HG02588 (cell line): ENCODE measurements at regions not wholly inside any gene's neighbourhood (a gene's known extent, or its start where the extent isn't known, plus 50 kb on each side); places are given as distances from the start of the nearest gene placed in this dataset.

Source experiments
- ATAC-seq: cut with Tn5 transposase; IDR thresholded peaks from one replicate; pipeline ENCODE4 v1.9.1; 2021; ENCODE audit warnings: mild to moderate bottlenecking, moderate library complexity; ENCODE audit not compliant: unreplicated experiment

DNA sequence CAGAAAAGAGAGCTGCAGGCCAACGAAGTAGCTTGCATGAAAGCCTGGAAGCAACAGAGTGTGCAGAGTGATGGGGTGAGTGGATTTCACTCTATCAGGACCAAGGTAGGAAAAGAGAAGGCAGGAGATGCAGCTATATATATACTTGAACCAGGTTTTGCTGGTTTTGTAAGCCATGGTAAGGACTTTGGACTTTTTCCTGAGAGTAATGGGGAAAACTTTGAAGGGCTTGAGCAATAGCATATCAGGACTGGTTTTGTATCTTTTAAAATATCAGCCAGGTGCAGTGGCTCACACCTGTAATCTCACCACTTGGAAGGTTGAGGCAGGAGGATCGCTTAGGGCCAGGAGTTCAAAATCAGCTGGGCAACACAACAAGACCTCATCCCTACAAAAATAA, 120.6 kb upstream of the NRP1 start:
- no peak for ATAC-seq

- no peak for ATAC-seq
Measured at GRCh38 chr10:33454554-33454953, 120.1 kb upstream of the NRP1 start.

DNA sequence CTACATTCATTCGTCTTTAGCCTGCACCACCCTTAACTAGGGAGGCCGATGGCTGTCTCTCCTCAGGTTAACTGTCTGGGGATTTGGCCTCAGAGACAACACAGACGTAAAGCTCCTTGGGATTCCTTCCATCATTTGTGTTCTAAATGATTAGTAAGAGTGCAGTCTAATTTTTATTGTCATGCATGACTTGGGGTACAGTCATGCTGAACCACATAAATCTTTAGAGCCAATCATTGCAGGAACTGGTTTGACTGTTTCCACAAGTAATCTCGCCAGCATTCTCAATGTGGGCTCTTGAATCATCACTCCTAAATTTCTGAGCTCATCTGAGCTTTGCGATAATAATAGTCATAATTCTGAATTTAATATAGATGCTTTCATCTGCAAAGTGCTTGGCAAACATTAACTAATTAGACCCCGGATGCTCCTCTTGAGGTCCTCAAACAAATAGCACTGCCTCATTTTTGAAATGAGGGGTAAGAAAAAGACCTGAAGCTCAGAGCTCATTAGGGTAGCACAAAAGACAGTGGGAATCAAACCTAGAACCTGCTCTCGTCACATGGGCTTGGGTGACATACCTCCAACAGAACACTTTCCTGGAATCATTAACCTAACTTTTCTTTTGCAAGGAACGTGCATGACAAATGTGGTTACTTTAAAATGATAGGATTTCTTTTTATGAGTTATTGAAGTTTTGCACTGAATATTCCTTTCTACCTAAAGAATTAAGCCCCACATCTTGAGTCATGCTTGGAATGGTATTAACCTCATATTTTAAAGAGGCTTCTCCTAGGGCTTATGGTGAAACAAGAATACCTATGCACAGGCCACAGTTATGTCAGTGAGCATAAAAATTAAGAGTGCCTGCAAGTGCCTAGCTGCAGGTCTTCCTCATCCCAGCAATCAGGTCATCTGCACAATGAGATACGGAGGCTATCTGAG, 118.9 kb upstream of the NRP1 start:
- no peak for ATAC-seq

DNA sequence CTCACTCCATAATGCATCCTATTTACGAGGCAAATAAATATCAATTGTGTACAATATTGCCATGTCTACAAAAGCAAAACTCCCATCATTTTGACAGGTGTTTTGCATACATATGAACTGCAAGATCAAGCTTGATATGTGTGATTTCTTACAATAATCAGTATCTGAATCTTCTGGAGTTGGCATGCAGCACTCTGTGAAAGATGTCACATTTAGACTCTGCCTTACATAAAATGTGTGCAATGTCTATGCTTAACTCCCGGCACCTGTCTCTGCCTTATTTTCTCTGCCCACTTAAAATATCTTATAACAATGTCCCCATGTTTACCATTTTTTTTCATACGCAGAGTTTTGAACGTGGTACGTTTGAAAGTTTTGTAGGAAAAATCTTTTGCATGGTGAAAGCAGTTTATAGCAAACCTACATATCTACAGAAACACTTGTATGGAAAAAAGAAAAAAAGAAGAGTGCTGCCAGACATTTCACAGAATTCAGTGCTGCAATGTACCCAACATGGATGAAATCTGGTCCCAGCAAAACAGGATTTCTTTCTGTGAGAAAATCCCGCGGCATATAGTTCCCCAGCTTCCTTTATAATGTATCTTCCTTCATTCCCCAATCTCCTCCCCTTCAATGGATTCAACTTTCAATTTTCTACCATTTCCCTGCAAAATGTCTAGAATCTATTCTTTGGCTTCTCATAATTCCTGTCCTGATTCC, 114.1 kb upstream of the NRP1 start:
- ATAC-seq: no peak

DNA sequence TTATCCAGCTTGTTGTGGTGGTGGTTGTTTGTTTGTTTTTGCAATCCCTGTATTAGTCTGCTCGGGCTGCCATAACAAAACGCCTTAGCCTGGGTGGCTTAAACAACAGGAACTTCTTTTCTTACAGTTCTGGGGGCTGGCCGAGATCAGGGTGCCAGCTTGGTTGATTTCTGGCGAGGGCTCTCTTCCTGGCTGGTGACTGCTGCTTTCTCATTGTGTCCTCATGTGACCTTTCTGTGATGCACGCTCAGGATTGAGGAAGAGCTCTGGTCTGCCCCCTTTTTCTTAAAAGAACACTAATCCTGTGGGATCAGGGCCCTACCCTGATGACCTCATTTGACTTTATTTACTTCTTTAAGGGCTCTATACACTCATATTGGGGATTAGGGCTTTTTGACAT, 107.1 kb upstream of the NRP1 start:
- no peak for ATAC-seq

- no peak for ATAC-seq
Measured at GRCh38 chr10:33434933-33435332, 100.5 kb upstream of the NRP1 start.

DNA sequence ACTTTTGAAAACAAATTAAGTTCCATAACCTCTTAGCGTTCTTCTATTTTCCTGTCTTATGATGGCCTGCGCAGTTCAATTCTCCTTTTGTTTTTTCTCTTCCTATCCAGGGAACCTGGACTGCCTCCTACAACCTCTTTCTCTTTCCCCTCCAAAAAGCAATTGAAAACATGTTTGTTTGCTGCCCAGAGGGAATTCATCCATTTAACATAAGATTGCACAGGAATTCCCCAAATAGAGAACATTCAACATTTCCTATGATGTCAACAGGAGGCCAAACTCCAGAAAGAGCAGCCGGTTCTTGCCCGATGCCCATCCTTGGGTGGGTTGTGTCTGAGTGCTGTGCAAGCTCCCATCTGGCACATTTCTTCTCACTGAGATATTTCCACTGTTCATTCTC, 94.2 kb upstream of the NRP1 start:
- no peak for ATAC-seq

DNA sequence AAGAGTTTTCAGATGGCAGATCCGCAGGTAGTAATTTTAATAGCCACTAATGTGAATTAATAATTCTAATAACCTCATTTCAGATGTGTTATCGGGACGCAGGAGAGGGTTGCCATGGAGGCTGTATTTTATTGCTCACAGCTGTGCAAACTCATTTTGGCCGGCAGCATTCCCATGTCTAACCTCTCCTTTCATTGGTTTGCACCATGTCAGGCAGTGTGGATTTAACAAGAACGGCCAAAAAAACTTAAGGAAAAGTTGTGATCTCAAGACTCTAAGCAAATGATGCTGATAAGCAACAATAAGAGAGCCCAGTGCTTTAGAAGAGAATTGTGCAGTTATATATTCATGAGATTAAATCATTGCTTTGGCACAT, 88.7 kb upstream of the NRP1 start:
- no peak for ATAC-seq

GRCh38 chr10:33422471-33423153, 88.1 kb upstream of the NRP1 start:
- no peak for ATAC-seq

DNA sequence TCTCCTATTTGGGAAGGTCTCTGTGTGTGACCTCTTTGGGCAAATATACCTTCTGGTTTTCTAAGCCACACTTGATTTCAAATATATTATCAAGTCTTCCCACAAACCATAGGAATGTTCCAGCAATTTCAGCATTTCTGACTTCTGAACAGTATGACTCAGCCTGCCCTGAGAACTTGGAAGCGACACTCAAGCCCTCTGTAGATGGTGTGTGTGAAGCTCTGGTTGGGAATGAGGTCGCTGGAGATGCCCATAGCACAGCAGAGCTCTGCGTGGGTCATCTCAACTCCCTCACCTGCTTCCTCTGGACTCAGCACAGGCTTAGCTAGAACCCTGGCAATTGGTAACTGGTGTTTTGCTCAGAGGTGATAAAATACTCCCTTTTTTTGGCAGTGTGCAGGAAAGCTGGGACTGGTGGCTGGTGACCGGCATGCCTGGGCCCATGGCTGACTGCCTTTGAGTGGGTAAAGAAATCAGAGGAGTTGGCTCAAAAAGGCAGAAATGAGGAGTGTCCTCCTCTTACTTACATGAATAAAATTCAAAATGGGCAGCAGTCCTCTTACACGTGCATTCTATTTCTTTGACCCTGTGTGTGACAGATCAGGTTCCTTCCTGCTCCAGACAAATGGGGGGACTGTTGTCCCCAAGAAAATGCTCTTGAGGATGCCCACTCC, 87.5 kb upstream of the NRP1 start:
- ATAC-seq: no peak

DNA sequence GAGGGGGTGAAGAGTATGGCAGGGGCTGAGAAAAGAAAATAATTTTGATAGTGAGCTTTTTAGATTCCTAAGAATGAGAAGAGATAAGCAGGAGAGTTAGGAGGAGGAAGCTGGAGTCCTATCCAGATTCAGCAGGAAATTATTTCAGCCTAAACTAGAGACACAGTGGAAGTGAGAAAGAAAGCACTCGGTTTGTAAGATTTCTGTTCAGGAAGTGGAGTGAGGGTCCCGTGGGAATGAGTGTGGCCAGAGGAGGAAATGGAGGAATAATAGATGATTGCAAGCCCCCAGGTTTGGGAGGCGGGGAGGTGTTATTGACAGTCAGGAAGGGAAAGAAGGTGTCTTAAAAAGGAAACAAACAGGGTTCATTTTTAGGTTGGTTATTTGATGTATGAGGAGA, 84.8 kb upstream of the NRP1 start:
- ATAC-seq: no peak

- ATAC-seq: no peak
Measured at GRCh38 chr10:33418301-33418700, 83.8 kb upstream of the NRP1 start.

- no peak for ATAC-seq
Measured at GRCh38 chr10:33416691-33417090, 82.2 kb upstream of the NRP1 start.

- no peak for ATAC-seq
Measured at GRCh38 chr10:33416209-33416608, 81.7 kb upstream of the NRP1 start.

- no peak for ATAC-seq
Measured at GRCh38 chr10:33414841-33415240, 80.4 kb upstream of the NRP1 start.

DNA sequence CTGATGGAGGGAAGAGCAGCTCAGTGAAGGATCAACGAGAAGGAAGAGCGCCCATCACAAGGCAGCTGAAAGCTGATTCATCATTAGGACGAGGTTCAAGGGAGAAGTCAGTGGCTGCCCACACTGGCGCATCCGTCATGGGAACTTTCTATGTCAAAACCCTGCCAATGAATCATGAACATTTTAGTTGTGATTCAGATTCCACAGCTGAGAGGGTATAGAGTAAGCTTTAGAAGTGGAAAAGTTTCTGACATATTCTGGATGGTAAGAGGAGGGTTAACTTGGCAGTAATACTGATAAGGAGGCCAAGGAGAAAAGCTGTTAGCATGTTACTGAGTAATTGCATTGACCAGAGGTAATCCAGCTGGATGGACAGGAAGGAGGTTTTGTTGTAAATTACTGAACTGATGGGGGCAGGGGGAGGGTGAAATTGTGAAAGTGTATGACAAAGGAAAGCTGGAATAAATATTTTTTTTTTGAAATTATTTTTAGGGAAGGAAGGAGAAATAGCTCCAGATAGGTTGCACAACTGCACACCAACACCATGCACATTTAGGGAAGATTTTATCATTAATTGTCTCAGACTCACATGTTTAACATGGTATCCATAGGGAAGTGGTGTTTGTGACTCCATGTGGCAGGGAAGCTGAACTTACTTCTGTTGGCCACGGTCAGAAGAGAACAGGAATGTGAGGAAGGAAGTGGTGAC, 78.3 kb upstream of the NRP1 start:
- no peak for ATAC-seq

DNA sequence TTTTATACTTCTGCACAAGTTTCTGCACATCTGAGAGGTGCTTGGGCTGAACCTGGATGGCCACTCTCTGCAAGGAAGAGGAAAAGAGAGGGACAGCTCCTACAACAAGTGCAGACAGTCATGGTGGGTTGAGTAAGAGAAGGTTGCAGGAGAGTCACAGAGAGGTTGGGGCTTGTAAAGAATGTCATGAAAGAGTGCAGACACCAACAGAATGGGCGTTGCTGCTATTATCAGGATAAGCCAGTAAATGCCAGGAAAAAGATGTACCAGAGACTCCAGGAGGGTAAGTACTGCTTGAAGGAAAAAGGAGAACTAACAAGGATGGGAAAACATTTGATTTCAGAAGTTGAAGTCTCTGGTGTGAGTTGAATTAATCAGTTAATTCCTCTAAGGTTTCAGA, 77.8 kb upstream of the NRP1 start:
- ATAC-seq: no peak

DNA sequence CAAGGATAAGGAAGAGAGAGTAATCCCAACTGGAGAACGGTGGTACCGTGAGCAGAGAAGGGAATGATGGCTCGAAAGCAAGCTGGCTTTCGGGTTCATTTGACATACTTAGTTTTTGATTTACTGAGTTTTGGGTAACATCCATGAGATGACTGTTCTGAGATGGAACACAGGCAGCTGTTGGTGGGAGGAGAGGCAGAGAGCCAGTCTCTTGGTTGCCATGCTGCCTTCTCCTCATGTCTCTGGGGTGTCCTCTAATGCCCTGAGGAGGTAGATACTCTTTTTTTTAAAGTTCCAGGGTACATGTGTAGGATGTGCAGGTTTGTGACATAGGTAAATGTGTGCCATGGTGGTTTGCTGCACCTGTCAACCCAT, 76.4 kb upstream of the NRP1 start:
- ATAC-seq: no peak

GRCh38 chr10:33410096-33410859, 75.8 kb upstream of the NRP1 start:
- ATAC-seq: no peak

- ATAC-seq: no peak
Measured at GRCh38 chr10:33406596-33406995, 72.1 kb upstream of the NRP1 start.
